ENCODE measurements at regions not wholly inside any gene's neighbourhood (a gene's known extent, or its start where the extent isn't known, plus 50 kb on each side); places are given as distances from the start of the nearest gene placed in this dataset.

DNA sequence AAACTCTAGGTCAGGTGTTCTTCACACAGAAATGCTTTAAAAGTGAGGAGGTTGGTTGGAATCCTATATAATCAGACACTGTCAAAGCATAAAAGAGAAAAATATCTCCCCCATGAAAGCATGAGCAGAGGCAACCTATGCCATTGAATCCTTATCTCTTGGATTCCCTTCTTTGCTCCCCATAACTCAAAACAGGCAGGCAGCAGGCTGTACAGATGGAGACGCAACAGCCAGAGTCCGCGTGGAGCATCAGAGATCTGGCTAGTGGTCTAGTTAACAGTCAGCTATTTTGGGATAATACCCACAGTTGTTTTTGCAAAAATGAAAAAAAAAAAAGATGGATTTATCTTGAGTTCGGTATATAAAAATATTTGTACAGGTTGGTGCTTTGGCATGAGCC is 490.0 kb upstream of the TENM3 start:
- Histone ChIP-seq H3K27ac (ENCODE audit: extremely low read length, insufficient read depth, low read length) (no peak overlapping the region), H3K9me3 (ENCODE audit: low read length) (no peaks in the 10 kb centered on the region), H3K9ac (ENCODE audit: insufficient read depth, low read depth, low read length) (no peak overlapping the region), H3K4me2 (ENCODE audit: low read depth, low read length) (no peak overlapping the region), H3K36me3 (replicated peaks in 1 of 2; ENCODE audit: control insufficient read depth in 1 of 2, insufficient read depth in 2 of 2, low read length in 2 of 2) (no peaks in the 10 kb centered on the region), H3K4me1 (ENCODE audit: insufficient read depth, low read length) (no peaks in the 10 kb centered on the region), H3K4me3 (replicated peaks in 1 of 3; ENCODE audit: insufficient read depth in 1 of 3, low read depth in 2 of 3, low read length in 3 of 3) (no peak overlapping the region), H2AFZ (ENCODE audit: low read length) (no peak overlapping the region), H3K79me2 (ENCODE audit: insufficient read depth, low read length) (no peaks in the 10 kb centered on the region), H4K20me1 (ENCODE audit: insufficient read depth, low read length) (no peaks in the 10 kb centered on the region), H3K27me3 (ENCODE audit: control insufficient read depth in 1 of 2, insufficient read depth in 2 of 2, low read length in 2 of 2) (peaks cover 0 to 19% of the 10 kb centered on the region in 2 experiments; a peak in 1 of 5 replicates)
- in situ Hi-C loops (cut with HindIII; ENCODE audit: extremely low pct_ligation_motif_present, low pct_unique_long_range_greater_than_20kb) (no loop called here), intact Hi-C loops (cut with micrococcal nuclease; ENCODE audit: unreplicated experiment) (no loop called here)
- CTCF ChIA-PET (ENCODE audit: low intra/inter-chr PET ratio, low total read pairs): no interaction called here
- BruUV-seq (replicated peaks): no TSS peak
- no peak for ATAC-seq
- DNase-seq (ENCODE audit: low spot score): no peak
- 74% methylated on average over 4 of the region's 4 CpGs for WGBS (ENCODE audit: low lambda C conversion rate)
- FAIRE-seq: no peak
- TF ChIP-seq CHD2 (IDR thresholded peaks at IDR 0.05; ENCODE audit: low read depth, low read length): no peak
- TF ChIP-seq FOXA3 (CRISPR knock-in tag; IDR thresholded peaks at IDR 0.05): no peak
- TF ChIP-seq DR1 (CRISPR knock-in tag; IDR thresholded peaks at IDR 0.05): no peak
- no peak for TF ChIP-seq TBX2 (CRISPR knock-in tag; IDR thresholded peaks at IDR 0.05; ENCODE audit: borderline replicate concordance)
- no peak for TF ChIP-seq ZNF710 (CRISPR knock-in tag; IDR thresholded peaks at IDR 0.05; ENCODE audit: borderline replicate concordance)
- TF ChIP-seq ZMAT3 (CRISPR knock-in tag; conservative IDR thresholded peaks at IDR 0.05): no peak
- no peak for TF ChIP-seq TAF15 (IDR thresholded peaks at IDR 0.05; ENCODE audit: low read depth, low read length, poor library complexity, severe bottlenecking)
- no peak for TF ChIP-seq ZFP36 (IDR thresholded peaks at IDR 0.05; ENCODE audit: borderline replicate concordance, low read depth, low read length, partially characterized antibody)
- TF ChIP-seq ZFP36L2 (CRISPR knock-in tag; IDR thresholded peaks at IDR 0.05): no peak
- TF ChIP-seq SIX4 (CRISPR knock-in tag; IDR thresholded peaks at IDR 0.05): no peak
- no peak for TF ChIP-seq ZNF460 (CRISPR knock-in tag; IDR thresholded peaks at IDR 0.05; ENCODE audit: borderline replicate concordance)
- TF ChIP-seq, protein P1, sequence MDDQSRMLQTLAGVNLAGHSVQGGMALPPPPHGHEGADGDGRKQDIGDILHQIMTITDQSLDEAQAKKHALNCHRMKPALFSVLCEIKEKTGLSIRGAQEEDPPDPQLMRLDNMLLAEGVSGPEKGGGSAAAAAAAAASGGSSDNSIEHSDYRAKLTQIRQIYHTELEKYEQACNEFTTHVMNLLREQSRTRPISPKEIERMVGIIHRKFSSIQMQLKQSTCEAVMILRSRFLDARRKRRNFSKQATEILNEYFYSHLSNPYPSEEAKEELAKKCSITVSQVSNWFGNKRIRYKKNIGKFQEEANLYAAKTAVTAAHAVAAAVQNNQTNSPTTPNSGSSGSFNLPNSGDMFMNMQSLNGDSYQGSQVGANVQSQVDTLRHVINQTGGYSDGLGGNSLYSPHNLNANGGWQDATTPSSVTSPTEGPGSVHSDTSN (CRISPR knock-in tag; IDR thresholded peaks at IDR 0.05; ENCODE audit: borderline replicate concordance): no peak
- TF ChIP-seq ZSCAN9 (CRISPR knock-in tag; IDR thresholded peaks at IDR 0.05; ENCODE audit: borderline replicate concordance): no peak
- TF ChIP-seq ZNF333 (CRISPR knock-in tag; IDR thresholded peaks at IDR 0.05; ENCODE audit: borderline replicate concordance): no peak
- no peak for TF ChIP-seq SALL2 (CRISPR knock-in tag; IDR thresholded peaks at IDR 0.05)
- no peak for TF ChIP-seq ZNF354B (CRISPR knock-in tag; IDR thresholded peaks at IDR 0.05)
- TF ChIP-seq SNAPC5 (CRISPR knock-in tag; IDR thresholded peaks at IDR 0.05; ENCODE audit: borderline replicate concordance): no peak
- TF ChIP-seq TERF1 (CRISPR knock-in tag; IDR thresholded peaks at IDR 0.05): no peak
- TF ChIP-seq ZMYM3 (CRISPR knock-in tag; IDR thresholded peaks at IDR 0.05): no peak
- POLR2A ChIA-PET: no interaction called here

Data from HepG2 (cell line).